DOHH2 (cell line): ENCODE measurements at regions not wholly inside any gene's neighbourhood (a gene's known extent, or its start where the extent isn't known, plus 50 kb on each side); places are given as distances from the start of the nearest gene placed in this dataset.

Experiments used
- CTCF ChIP-seq: fragments of 200-600 bp; sonication (generic); IDR thresholded peaks from one replicate; pipeline ENCODE4 v1.5.1; 2014; ENCODE audit warnings: antibody characterized with exemption, mild to moderate bottlenecking, low read depth, low read length; ENCODE audit not compliant: poor library complexity, severe bottlenecking
- EZH2phosphoT487 ChIP-seq: fragments of 200-600 bp; sonication (generic); IDR thresholded peaks from 2 replicates; pipeline ENCODE4 v1.6.1; 2017; ENCODE audit warnings: borderline replicate concordance, mild to moderate bottlenecking, antibody characterized with exemption, low read length, moderate library complexity, mixed read lengths

GRCh38 chr2:58968885-58969284 lies 727.8 kb upstream of the FANCL start:
- TF ChIP-seq CTCF (no peak), EZH2phosphoT487 (no peak)
